K562 (cell line): ENCODE measurements at regions not wholly inside any gene's neighbourhood (a gene's known extent, or its start where the extent isn't known, plus 50 kb on each side); places are given as distances from the start of the nearest gene placed in this dataset.

Source experiments
- ATAC-seq: fragments of 200-7000 bp; cut with Tn5 transposase; 3 replicates; pipeline ENCODE4 v1.9.1; 2020; ENCODE audit warnings: moderate library complexity
- BruUV-seq: library from RNA; stranded (reverse); fragments of 400-500 nt; replicated peaks from 2 replicates; lab custom pipeline; 2021; lab: Mats Ljungman, UMichigan
- CTCF ChIA-PET: fragments of 300-600 bp; formaldehyde crosslinking; extraction: SDS; loops from one replicate; lab custom pipeline; 2021; ENCODE audit warnings: low intra/inter-chr PET ratio; lab: Yijun Ruan, JAX
- POLR2A ChIA-PET: fragments of 300-600, 350-650 bp; sonication (Branson Sonifier 250); formaldehyde crosslinking; extraction: SDS; loops from one replicate; lab custom pipeline; 2021; ENCODE audit warnings: antibody characterized with exemption, inconsistent platforms; lab: Yijun Ruan, JAX
- DNase-seq, 4 experiments: peaks; one replicate each; pipeline versions ENCODE4 v3.0.0 to v3.0.0-alpha.2; 2011 to 2018; ENCODE audit warnings: low spot score in 3 of 4, mixed read lengths in 3 of 4; ENCODE audit errors: extremely low read depth in 1 of 4
- FAIRE-seq: peaks from 2 replicates; lab custom pipeline; 2011; peaks lifted over from hg19 to GRCh38; lab: Jason Lieb, UNC
- H2AFZ ChIP-seq: 2 replicates; pipeline ENCODE4 v1.6.0; 2011; ENCODE audit warnings: low read depth, low read length, control low read depth, inconsistent platforms
- H3K27ac ChIP-seq: fragments of 200-600 bp; 3 replicates; pipeline ENCODE4 v1.8.0; 2011; ENCODE audit warnings: low read depth, mild to moderate bottlenecking, control low read depth, inconsistent platforms, low read length, moderate library complexity, mixed read lengths; ENCODE audit errors: extremely low read depth
- H3K27me3 ChIP-seq, 2 experiments: fragments of 300-600 bp in 1 of 2; 2 replicates in 1 of 2; 3 replicates in 1 of 2; pipeline versions ENCODE4 v1.6.0 to v1.8.0; 2011; ENCODE audit warnings: inconsistent platforms in 2 of 2, low read length in 2 of 2, mild to moderate bottlenecking in 1 of 2, mixed read lengths in 1 of 2, moderate library complexity in 1 of 2; ENCODE audit not compliant: control insufficient read depth in 2 of 2, insufficient read depth in 2 of 2
- H3K36me3 ChIP-seq: fragments of 300-600 bp; 3 replicates; pipeline ENCODE4 v1.8.0; 2011; ENCODE audit warnings: mild to moderate bottlenecking, low read length, inconsistent platforms; ENCODE audit not compliant: control insufficient read depth, insufficient read depth
- H3K4me1 ChIP-seq, 2 experiments: fragments of 200-600 bp in 1 of 2; replicated peaks in 1 of 2; 2 replicates in 1 of 2; 3 replicates in 1 of 2; pipeline versions ENCODE4 v1.5.1 to v1.8.0; 2011; ENCODE audit warnings: inconsistent platforms in 2 of 2, low read length in 2 of 2, mild to moderate bottlenecking in 1 of 2, mixed read lengths in 1 of 2, moderate library complexity in 1 of 2; ENCODE audit not compliant: control insufficient read depth in 2 of 2, insufficient read depth in 2 of 2
- H3K4me2 ChIP-seq: 2 replicates; pipeline ENCODE4 v1.6.1; 2011; ENCODE audit warnings: low read length, control low read depth, inconsistent platforms, mixed read lengths; ENCODE audit not compliant: insufficient read depth
- H3K4me3 ChIP-seq: fragments of 200-600 bp; sonication (generic), shearing (Covaris generic); 2 replicates; pipeline ENCODE4 v1.5.1; 2016; ENCODE audit warnings: control low read depth, inconsistent platforms
- H3K79me2 ChIP-seq: fragments of 200-600 bp; 3 replicates; pipeline ENCODE4 v1.8.0; 2011; ENCODE audit warnings: low read length, inconsistent platforms; ENCODE audit not compliant: control insufficient read depth, insufficient read depth
- H3K9ac ChIP-seq, 2 experiments: 2 replicates each; pipeline versions ENCODE4 v1.6.0 to v1.6.1; 2011; ENCODE audit warnings: low read depth in 2 of 2, low read length in 2 of 2, control low read depth in 1 of 2, inconsistent platforms in 1 of 2, mild to moderate bottlenecking in 1 of 2, mixed read lengths in 1 of 2; ENCODE audit not compliant: insufficient read depth in 1 of 2
- H3K9me1 ChIP-seq: one replicate; pipeline ENCODE4 v1.6.0; 2011; ENCODE audit warnings: inconsistent platforms, mild to moderate bottlenecking, low read length, moderate library complexity; ENCODE audit not compliant: control insufficient read depth, insufficient read depth
- H3K9me3 ChIP-seq: replicated peaks from 2 replicates; pipeline ENCODE4 v1.5.1; 2011; ENCODE audit warnings: low read depth, low read length, inconsistent platforms; ENCODE audit not compliant: control insufficient read depth, insufficient read depth
- H4K20me1 ChIP-seq: replicated peaks from 2 replicates; pipeline ENCODE4 v1.6.1; 2011; ENCODE audit warnings: low read length, inconsistent platforms, mixed read lengths; ENCODE audit not compliant: control insufficient read depth, insufficient read depth
- FOS ChIP-seq: IDR thresholded peaks from 3 replicates; pipeline ENCODE4 v1.6.1; 2011; ENCODE audit not compliant: insufficient read length; ENCODE audit errors: extremely low read depth
- MECOM ChIP-seq: fragments of 250-450 bp; sonication (Bioruptor Pico); IDR thresholded peaks from 2 replicates; pipeline ENCODE4 v1.8.0; 2022; ENCODE audit warnings: inconsistent platforms
- NFIC ChIP-seq: fragments of 450-650 bp; IDR thresholded peaks from 2 replicates; pipeline ENCODE4 v1.6.1; 2017; ENCODE audit warnings: mild to moderate bottlenecking, inconsistent platforms
- NFIX ChIP-seq: fragments of 250-450 bp; sonication (Bioruptor Pico); IDR thresholded peaks from 2 replicates; pipeline ENCODE4 v1.4.0; 2020; ENCODE audit warnings: low read depth, mild to moderate bottlenecking, moderate library complexity
- NFYB ChIP-seq: IDR thresholded peaks from 2 replicates; pipeline ENCODE4 v1.6.1; 2011; ENCODE audit warnings: mild to moderate bottlenecking, moderate library complexity; ENCODE audit not compliant: insufficient read length; ENCODE audit errors: extremely low read depth
- POU5F1 ChIP-seq: fragments of 150-350 bp; IDR thresholded peaks from 2 replicates; pipeline ENCODE4 v1.6.1; 2014; ENCODE audit warnings: borderline replicate concordance, low read length, low read depth, mild to moderate bottlenecking; ENCODE audit not compliant: partially characterized antibody
- SMAD1 ChIP-seq: fragments of 150-350 bp; IDR thresholded peaks from 2 replicates; pipeline ENCODE4 v1.6.1; 2014; ENCODE audit warnings: low read length, low read depth; ENCODE audit not compliant: partially characterized antibody
- SMARCA5 ChIP-seq: fragments of 450-650 bp; IDR thresholded peaks from 2 replicates; pipeline ENCODE4 v1.6.1; 2016
- ZNF184 ChIP-seq: sonication (generic); formaldehyde crosslinking; IDR thresholded peaks from 2 replicates; pipeline ENCODE4 v1.5.0; 2020; ENCODE audit warnings: missing genetic modification reagents
- ZNF699 ChIP-seq: fragments of 250-450 bp; sonication (Bioruptor Pico); IDR thresholded peaks from 2 replicates; pipeline ENCODE4 v1.8.0; 2021; ENCODE audit warnings: mild to moderate bottlenecking, moderate library complexity; ENCODE audit not compliant: insufficient replicate concordance
- WGBS: fragments of 100-300 bp; shearing (Covaris generic); methylation state at CpG from one replicate; pipeline ENCODE4 v1.1.6; 2016; ENCODE audit warnings: low coverage, mixed read lengths; ENCODE audit not compliant: insufficient coverage; ENCODE audit errors: missing lambda C conversion rate; 5-methylcytosine and 5-hydroxymethylcytosine counted together
- in situ Hi-C: fragments of 300-500 bp; cut with MboI; formaldehyde crosslinking; loops from 4 replicates; pipeline ENCODE4 v1.15.0; 2018; ENCODE audit warnings: inconsistent platforms, mixed read lengths
- intact Hi-C: fragments of 100-400 bp; cut with micrococcal nuclease; formaldehyde crosslinking; loops from 2 replicates; pipeline ENCODE4 v1.14.2; 2022

DNA sequence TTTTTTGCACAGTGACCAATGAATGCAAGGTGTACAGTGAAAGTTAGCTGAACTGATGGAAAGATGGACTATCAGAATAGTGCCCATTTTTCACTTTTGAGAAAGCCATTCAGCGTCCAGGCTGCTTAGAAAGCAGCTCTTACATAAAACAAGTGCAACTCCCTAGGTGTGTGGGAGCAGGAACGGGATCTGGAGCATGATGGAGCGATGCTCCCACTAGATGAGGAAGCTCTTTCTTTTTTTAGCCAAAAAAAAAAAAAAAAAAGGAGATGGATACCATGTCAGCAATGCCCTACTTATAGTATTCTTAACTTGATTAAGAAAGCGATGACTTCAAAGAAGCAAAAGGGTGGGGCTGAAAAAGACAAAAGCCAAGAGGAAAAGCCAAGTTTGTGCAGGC, 925.5 kb downstream of the GATA3 start:
- Histone ChIP-seq H2AFZ (no peak overlapping the region), H3K9ac (no peak overlapping the region), H3K79me2 (no peaks in the 10 kb centered on the region), H3K4me3 (no peak overlapping the region), H3K9me3 (no peaks in the 10 kb centered on the region), H3K4me2 (no peak overlapping the region), H3K27me3 (no peaks in the 10 kb centered on the region), H4K20me1 (no peaks in the 10 kb centered on the region), H3K36me3 (no peaks in the 10 kb centered on the region), H3K4me1 (no peaks in the 10 kb centered on the region), H3K9me1 (no peaks in the 10 kb centered on the region), H3K27ac (no peak overlapping the region)
- DNase-seq, result no peak
- no peak for ATAC-seq
- ChIA-PET POLR2A (no interaction called here), CTCF (no interaction called here)
- no peak for TF ChIP-seq FOS
- no peak for TF ChIP-seq ZNF184 (CRISPR knock-in tag)
- TF ChIP-seq ZNF699, result no peak
- no peak for TF ChIP-seq MECOM (CRISPR knock-in tag)
- 0% methylated on average over 4 of the region's 4 CpGs for WGBS
- in situ Hi-C loops (no loop called here), intact Hi-C loops (no loop called here)
- FAIRE-seq, result no peak
- no TSS peak for BruUV-seq

DNA sequence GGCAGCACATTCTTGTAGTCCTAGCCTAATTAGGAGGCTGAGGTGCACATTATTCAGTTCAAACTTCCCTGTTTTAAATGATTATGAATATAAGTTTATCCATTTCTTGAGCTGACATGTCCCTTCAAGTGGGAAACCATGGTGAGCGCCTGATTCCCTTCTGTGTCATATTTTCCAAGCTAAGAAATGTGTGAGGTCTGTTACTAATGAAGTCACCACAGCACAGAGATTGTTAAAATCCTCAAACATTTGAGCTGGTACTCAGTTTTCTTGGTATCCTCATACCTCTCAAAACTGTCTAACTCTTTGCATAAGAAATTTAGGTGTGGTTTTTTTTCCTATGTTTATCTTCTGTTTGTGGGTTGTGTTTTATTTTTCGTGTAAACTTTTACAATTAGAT, 926.8 kb downstream of the GATA3 start:
- in situ Hi-C loops, result no loop called here
- WGBS, result 0% methylated on average over 2 of the region's 2 CpGs
- TF ChIP-seq SMARCA5 (no peak), NFIC (no peak), NFIX (no peak), NFYB (no peak), SMAD1 (no peak), POU5F1 (no peak)

More for the DNA sequence above, 926.8 kb downstream of the GATA3 start:
- FAIRE-seq, result no peak
- Histone ChIP-seq H3K9me3 (no peaks in the 10 kb centered on the region), H3K9ac (no peak overlapping the region), H3K4me2 (no peak overlapping the region), H3K4me3 (no peak overlapping the region), H3K9me1 (no peaks in the 10 kb centered on the region), H3K79me2 (no peaks in the 10 kb centered on the region), H3K36me3 (no peaks in the 10 kb centered on the region), H3K27me3 (no peaks in the 10 kb centered on the region), H3K4me1 (no peaks in the 10 kb centered on the region), H3K27ac (no peak overlapping the region), H2AFZ (no peak overlapping the region), H4K20me1 (no peaks in the 10 kb centered on the region)
- intact Hi-C loops, result no loop called here
- no peak for DNase-seq
- BruUV-seq, result no TSS peak
- no peak for ATAC-seq
- ChIA-PET POLR2A (no interaction called here), CTCF (no interaction called here)
